ENCODE measurements at regions not wholly inside any gene's neighbourhood (a gene's known extent, or its start where the extent isn't known, plus 50 kb on each side); places are given as distances from the start of the nearest gene placed in this dataset.
"Not testable (repeated sequence)": the region's sequence is repeated elsewhere in the genome, so short reads cannot be mapped to it uniquely, and the experiment has no call there.

GRCh38 chr5:15284706-15285105, 215.3 kb upstream of the FBXL7 start:
- Histone ChIP-seq H3K4me1 (ENCODE audit: low read length) (no peaks in the 10 kb centered on the region), H3K27ac (ENCODE audit: low read length) (no peak overlapping the region), H2AFZ (ENCODE audit: low read length) (no peak overlapping the region), H3K9me2 (replicated peaks; ENCODE audit: insufficient read depth, low read length) (no peaks in the 10 kb centered on the region), H4K20me1 (ENCODE audit: insufficient read depth, low read length) (no peaks in the 10 kb centered on the region), H3F3A (ENCODE audit: insufficient read depth, low read length) (no peaks in the 10 kb centered on the region), H3K9ac (ENCODE audit: low read length) (no peak overlapping the region), H3K36me3 (replicated peaks; ENCODE audit: insufficient read depth, low read length) (no peaks in the 10 kb centered on the region), H3K79me2 (ENCODE audit: low read length) (no peaks in the 10 kb centered on the region), H3K4me2 (ENCODE audit: low read depth, low read length) (no peak overlapping the region), H3K4me3 (ENCODE audit: low read length) (no peak overlapping the region), H3K27me3 (replicated peaks; ENCODE audit: insufficient read depth, low read length) (no peaks in the 10 kb centered on the region), H3K9me3 (replicated peaks; ENCODE audit: insufficient read depth, low read length) (no peaks in the 10 kb centered on the region)
- no peak for DNase-seq
- TF ChIP-seq EZH2 (optimal IDR thresholded peaks at IDR 0.05; ENCODE audit: low read depth, low read length) = no peak
- no peak for TF ChIP-seq EZH2phosphoT487 (IDR thresholded peaks at IDR 0.05; ENCODE audit: low read length)
- no peak for TF ChIP-seq CTCF (IDR thresholded peaks at IDR 0.05; ENCODE audit: low read length)

- Histone ChIP-seq H3K4me3 (ENCODE audit: low read length) (no peak overlapping the region), H4K20me1 (ENCODE audit: insufficient read depth, low read length) (no peaks in the 10 kb centered on the region), H3K79me2 (ENCODE audit: low read length) (no peaks in the 10 kb centered on the region), H3K4me1 (ENCODE audit: low read length) (no peaks in the 10 kb centered on the region), H3K9me3 (replicated peaks; ENCODE audit: insufficient read depth, low read length) (no peaks in the 10 kb centered on the region), H3K9ac (ENCODE audit: low read length) (no peak overlapping the region), H3K27me3 (replicated peaks; ENCODE audit: insufficient read depth, low read length) (no peaks in the 10 kb centered on the region), H3F3A (ENCODE audit: insufficient read depth, low read length) (no peaks in the 10 kb centered on the region), H3K9me2 (replicated peaks; ENCODE audit: insufficient read depth, low read length) (no peaks in the 10 kb centered on the region), H2AFZ (ENCODE audit: low read length) (no peak overlapping the region), H3K4me2 (ENCODE audit: low read depth, low read length) (no peak overlapping the region), H3K36me3 (replicated peaks; ENCODE audit: insufficient read depth, low read length) (no peaks in the 10 kb centered on the region), H3K27ac (ENCODE audit: low read length) (no peak overlapping the region)
- DNase-seq = no peak
- no peak for TF ChIP-seq EZH2 (optimal IDR thresholded peaks at IDR 0.05; ENCODE audit: low read depth, low read length)
These were observed 216.9 kb upstream of the FBXL7 start for GRCh38 chr5:15283076-15283475.

GRCh38 chr5:15282611-15283010, 217.4 kb upstream of the FBXL7 start:
- no peaks in the 10 kb centered on the region for H3F3A ChIP-seq (ENCODE audit: insufficient read depth, low read length)
- no peak overlapping the region for H2AFZ ChIP-seq (ENCODE audit: low read length)
- H3K27me3 ChIP-seq (replicated peaks; ENCODE audit: insufficient read depth, low read length) = no peaks in the 10 kb centered on the region
- H3K36me3 ChIP-seq (replicated peaks; ENCODE audit: insufficient read depth, low read length) = no peaks in the 10 kb centered on the region
- H3K9ac ChIP-seq (ENCODE audit: low read length) = no peak overlapping the region
- H3K9me2 ChIP-seq (replicated peaks; ENCODE audit: insufficient read depth, low read length) = no peaks in the 10 kb centered on the region
- TF ChIP-seq EZH2phosphoT487 (IDR thresholded peaks at IDR 0.05; ENCODE audit: low read length) (no peak), EZH2 (optimal IDR thresholded peaks at IDR 0.05; ENCODE audit: low read depth, low read length) (no peak), CTCF (IDR thresholded peaks at IDR 0.05; ENCODE audit: low read length) (no peak)
- no peak overlapping the region for H3K4me2 ChIP-seq (ENCODE audit: low read depth, low read length)
- no peaks in the 10 kb centered on the region for H4K20me1 ChIP-seq (ENCODE audit: insufficient read depth, low read length)
- H3K4me1 ChIP-seq (ENCODE audit: low read length) = no peaks in the 10 kb centered on the region
- H3K4me3 ChIP-seq (ENCODE audit: low read length) = no peak overlapping the region
- no peaks in the 10 kb centered on the region for H3K9me3 ChIP-seq (replicated peaks; ENCODE audit: insufficient read depth, low read length)
- no peak overlapping the region for H3K27ac ChIP-seq (ENCODE audit: low read length)
- no peak for DNase-seq
- no peaks in the 10 kb centered on the region for H3K79me2 ChIP-seq (ENCODE audit: low read length)

GRCh38 chr5:15271596-15271995, 228.4 kb upstream of the FBXL7 start:
- H2AFZ ChIP-seq (ENCODE audit: low read length); H3K9me3 ChIP-seq (replicated peaks; ENCODE audit: insufficient read depth, low read length); H3K79me2 ChIP-seq (ENCODE audit: low read length); H3K27ac ChIP-seq (ENCODE audit: low read length); H3K4me3 ChIP-seq (ENCODE audit: low read length); H3K36me3 ChIP-seq (replicated peaks; ENCODE audit: insufficient read depth, low read length); H3K27me3 ChIP-seq (replicated peaks; ENCODE audit: insufficient read depth, low read length); DNase-seq; H3K9me2 ChIP-seq (replicated peaks; ENCODE audit: insufficient read depth, low read length); H3K9ac ChIP-seq (ENCODE audit: low read length); H3K4me1 ChIP-seq (ENCODE audit: low read length); H4K20me1 ChIP-seq (ENCODE audit: insufficient read depth, low read length); H3K4me2 ChIP-seq (ENCODE audit: low read depth, low read length); H3F3A ChIP-seq (ENCODE audit: insufficient read depth, low read length): not testable (repeated sequence)

Data from MM.1S (cell line).